ENCODE measurements at regions not wholly inside any gene's neighbourhood (a gene's known extent, or its start where the extent isn't known, plus 50 kb on each side); places are given as distances from the start of the nearest gene placed in this dataset.
A peak's percentile ranks its signal among the peaks of the same experiment; 100 is the strongest.

GRCh38 chr10:127797339-127797738 is 60.4 kb downstream of the FOXI2 start:
- intact Hi-C loops (cut with DNase I), result no loop called here
- WGBS, 2 donors, result 90 to 100% methylated on average over 1 of the region's 1 CpG
- Histone ChIP-seq H3K36me3 (no peaks in the 10 kb centered on the region), H3K4me3 (replicated peaks in 1 of 3) (no peak overlapping the region), H3K4me1 (no peaks in the 10 kb centered on the region), H3K27ac (no peak overlapping the region), H3K9me3 (no peaks in the 10 kb centered on the region), H3K27me3 (no peaks in the 10 kb centered on the region)
- no peak for DNase-seq
- TF ChIP-seq POLR2A (IDR thresholded peaks at IDR 0.05), result no peak
- TF ChIP-seq CTCF (IDR thresholded peaks at IDR 0.05), result no peak

- Histone ChIP-seq H3K27ac (no peak overlapping the region), H3K4me1 (no peaks in the 10 kb centered on the region), H3K36me3 (no peaks in the 10 kb centered on the region), H3K27me3 (no peaks in the 10 kb centered on the region), H3K4me3 (replicated peaks in 1 of 3) (no peak overlapping the region), H3K9me3 (no peaks in the 10 kb centered on the region)
- peak; percentile 5 to 8 for DNase-seq
- TF ChIP-seq POLR2A (IDR thresholded peaks at IDR 0.05) (no peak), CTCF (IDR thresholded peaks at IDR 0.05) (no peak)
- 17 to 20% methylated on average over 3 to 6 of the region's 6 CpGs for WGBS, 2 donors
- intact Hi-C loops (cut with DNase I), result no loop called here
Measured at GRCh38 chr10:127798111-127798510, 61.1 kb downstream of the FOXI2 start.

- no peak overlapping the region for H3K27ac ChIP-seq
- no peak for TF ChIP-seq POLR2A (IDR thresholded peaks at IDR 0.05)
- TF ChIP-seq CTCF (IDR thresholded peaks at IDR 0.05), result no peak
- no peaks in the 10 kb centered on the region for H3K4me1 ChIP-seq
- intact Hi-C loops (cut with DNase I), result no loop called here
- 81 to 86% methylated on average over 3 of the region's 3 CpGs for WGBS, 2 donors
- H3K27me3 ChIP-seq, result no peaks in the 10 kb centered on the region
- no peaks in the 10 kb centered on the region for H3K9me3 ChIP-seq
- no peak overlapping the region for H3K4me3 ChIP-seq (replicated peaks in 1 of 3)
- H3K36me3 ChIP-seq, result no peaks in the 10 kb centered on the region
- DNase-seq, result no peak
Measured at GRCh38 chr10:127801302-127801701, 64.3 kb downstream of the FOXI2 start.

- TF ChIP-seq POLR2A (IDR thresholded peaks at IDR 0.05), result no peak
- TF ChIP-seq CTCF (IDR thresholded peaks at IDR 0.05), result no peak
- Histone ChIP-seq H3K4me1 (no peaks in the 10 kb centered on the region), H3K27ac (no peak overlapping the region), H3K36me3 (no peaks in the 10 kb centered on the region), H3K9me3 (no peaks in the 10 kb centered on the region), H3K4me3 (replicated peaks in 1 of 3) (no peak overlapping the region), H3K27me3 (no peaks in the 10 kb centered on the region)
- WGBS, 2 donors, result 66 to 67% methylated on average over 6 of the region's 6 CpGs
- no peak for DNase-seq
- intact Hi-C loops (cut with DNase I), result no loop called here
Measured at GRCh38 chr10:127802531-127803095, 65.6 kb downstream of the FOXI2 start.

GRCh38 chr10:127804696-127805095 is 67.7 kb downstream of the FOXI2 start:
- 88% methylated on average over 8 of the region's 8 CpGs for WGBS, 2 donors

More at GRCh38 chr10:127804696-127805095, 67.7 kb downstream of the FOXI2 start:
- no peaks in the 10 kb centered on the region for H3K4me1 ChIP-seq
- no peaks in the 10 kb centered on the region for H3K36me3 ChIP-seq
- no peak overlapping the region for H3K4me3 ChIP-seq (replicated peaks in 1 of 3)
- no peak for DNase-seq
- intact Hi-C loops (cut with DNase I), result no loop called here
- H3K9me3 ChIP-seq, result no peaks in the 10 kb centered on the region
- no peaks in the 10 kb centered on the region for H3K27me3 ChIP-seq
- no peak for TF ChIP-seq CTCF (IDR thresholded peaks at IDR 0.05)
- no peak for TF ChIP-seq POLR2A (IDR thresholded peaks at IDR 0.05)
- no peak overlapping the region for H3K27ac ChIP-seq

All from thyroid gland (tissue), 4 donors.